Epithelial cell of prostate (primary cell): ENCODE measurements at regions not wholly inside any gene's neighbourhood (a gene's known extent, or its start where the extent isn't known, plus 50 kb on each side); places are given as distances from the start of the nearest gene placed in this dataset.
"Not testable (repeated sequence)": the region's sequence is repeated elsewhere in the genome, so short reads cannot be mapped to it uniquely, and the experiment has no call there.

Source experiments
- DNase-seq: peaks from one replicate; pipeline ENCODE4 v3.0.0-alpha.2; 2011; ENCODE audit warnings: low read depth, low spot score
- H3K27ac ChIP-seq: fragments of 450-650 bp; 2 replicates; pipeline ENCODE4 v1.5.1; 2017; ENCODE audit warnings: mild to moderate bottlenecking

DNA sequence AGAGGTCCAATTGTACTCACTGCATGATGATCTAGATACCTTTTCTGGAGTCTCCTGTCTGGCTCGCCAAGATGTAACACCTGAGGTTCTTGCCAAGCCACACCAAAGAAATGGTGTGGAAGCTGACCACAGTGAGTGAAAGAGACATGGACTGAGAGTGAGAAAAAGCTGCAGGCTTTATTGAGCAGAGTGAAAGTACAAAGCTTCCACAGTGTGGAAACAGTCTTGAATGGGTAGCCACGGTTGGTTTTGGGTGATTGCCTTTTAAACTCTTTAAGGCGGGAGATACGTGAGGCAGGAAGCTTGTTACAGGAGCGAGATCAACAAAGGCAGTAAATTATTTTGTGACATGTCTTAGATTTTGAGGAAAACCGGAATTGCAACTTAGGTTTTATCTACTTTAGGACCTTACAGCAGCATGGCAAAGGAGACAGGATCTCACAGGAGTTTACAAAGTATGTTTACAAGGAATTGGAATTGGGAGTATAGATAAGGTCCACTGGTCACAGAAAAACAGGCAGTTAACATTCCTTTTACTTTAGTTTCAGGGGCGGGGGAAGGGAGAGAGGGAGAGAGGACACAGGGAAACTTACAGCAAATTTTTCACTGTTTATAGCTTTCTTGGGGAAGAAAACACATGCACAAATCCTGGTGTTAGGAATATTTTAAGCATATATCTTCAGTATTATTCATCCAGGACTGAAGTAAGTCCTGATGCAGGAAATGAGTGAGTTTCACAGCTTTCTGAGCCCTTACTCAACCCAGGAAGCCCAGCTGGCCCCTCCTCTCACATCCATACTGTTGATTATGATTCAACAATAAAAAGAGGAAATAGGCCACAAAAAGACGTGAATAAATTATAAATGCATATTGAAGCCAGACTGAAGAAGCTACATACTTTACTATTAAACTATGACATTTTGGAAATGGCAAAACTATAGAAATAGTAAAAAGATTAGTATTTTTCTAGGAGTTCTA, 257.6 kb upstream of the MBL2 start:
- not testable (repeated sequence) for DNase-seq
- H3K27ac ChIP-seq, result peak overlapping the region; percentile 78

GRCh38 chr10:53029449-53029848, 256.9 kb upstream of the MBL2 start:
- DNase-seq, result no peak
- peak overlapping the region; percentile 78 for H3K27ac ChIP-seq

DNA sequence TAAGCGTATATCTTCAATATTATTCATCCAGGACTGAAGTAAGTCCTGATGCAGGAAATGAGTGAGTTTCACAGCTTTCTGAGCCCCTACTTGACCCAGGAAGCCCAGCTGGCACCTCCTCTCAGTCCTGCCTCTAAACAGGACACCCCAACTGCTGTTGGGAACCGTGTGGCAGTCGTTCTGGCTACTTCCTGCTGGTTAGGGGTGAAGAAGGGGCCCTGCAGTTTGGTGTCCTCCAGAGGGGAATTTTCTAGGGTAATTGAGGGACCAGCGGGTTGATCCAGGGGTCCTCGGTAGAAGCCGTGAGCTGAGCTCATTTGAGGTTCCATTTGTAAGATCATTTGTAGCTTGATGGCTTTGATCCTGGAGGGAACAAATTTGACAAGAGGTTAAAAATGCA, 253.2 kb upstream of the MBL2 start:
- not testable (repeated sequence) for H3K27ac ChIP-seq, DNase-seq

- DNase-seq, result no peak
- no peak overlapping the region for H3K27ac ChIP-seq
These were observed 252.7 kb upstream of the MBL2 start for GRCh38 chr10:53025172-53025711.

GRCh38 chr10:53023411-53023810, 250.8 kb upstream of the MBL2 start:
- no peak for DNase-seq

DNA sequence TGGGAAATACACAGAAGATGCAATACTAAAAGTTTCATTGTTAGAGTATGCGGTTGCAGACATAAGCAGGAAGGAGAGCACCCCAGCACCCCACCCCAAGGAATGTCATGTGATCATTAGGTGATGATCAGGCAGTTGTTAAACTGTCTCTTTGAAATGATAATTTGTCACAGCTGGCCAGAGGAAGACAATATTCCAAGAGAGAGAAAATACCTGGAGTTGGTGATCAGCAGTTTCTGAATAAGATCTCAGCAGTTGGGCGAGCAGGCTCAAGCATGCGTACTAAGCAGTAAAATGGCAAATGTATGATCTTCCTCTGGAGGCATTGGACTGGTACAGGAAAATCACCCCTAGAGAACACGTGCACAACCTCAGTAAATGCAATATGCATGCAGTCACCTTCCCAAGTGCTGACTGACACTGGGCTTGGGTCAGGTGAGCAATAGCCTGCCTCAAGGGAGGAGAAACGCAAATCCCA, 250.1 kb upstream of the MBL2 start:
- no peak for DNase-seq
- H3K27ac ChIP-seq, result no peak overlapping the region

More at GRCh38 chr10:53023411-53023810, 250.8 kb upstream of the MBL2 start:
- H3K27ac ChIP-seq, result no peak overlapping the region

GRCh38 chr10:53013201-53013810, 240.7 kb upstream of the MBL2 start:
- H3K27ac ChIP-seq, result no peak overlapping the region
- no peak for DNase-seq

DNA sequence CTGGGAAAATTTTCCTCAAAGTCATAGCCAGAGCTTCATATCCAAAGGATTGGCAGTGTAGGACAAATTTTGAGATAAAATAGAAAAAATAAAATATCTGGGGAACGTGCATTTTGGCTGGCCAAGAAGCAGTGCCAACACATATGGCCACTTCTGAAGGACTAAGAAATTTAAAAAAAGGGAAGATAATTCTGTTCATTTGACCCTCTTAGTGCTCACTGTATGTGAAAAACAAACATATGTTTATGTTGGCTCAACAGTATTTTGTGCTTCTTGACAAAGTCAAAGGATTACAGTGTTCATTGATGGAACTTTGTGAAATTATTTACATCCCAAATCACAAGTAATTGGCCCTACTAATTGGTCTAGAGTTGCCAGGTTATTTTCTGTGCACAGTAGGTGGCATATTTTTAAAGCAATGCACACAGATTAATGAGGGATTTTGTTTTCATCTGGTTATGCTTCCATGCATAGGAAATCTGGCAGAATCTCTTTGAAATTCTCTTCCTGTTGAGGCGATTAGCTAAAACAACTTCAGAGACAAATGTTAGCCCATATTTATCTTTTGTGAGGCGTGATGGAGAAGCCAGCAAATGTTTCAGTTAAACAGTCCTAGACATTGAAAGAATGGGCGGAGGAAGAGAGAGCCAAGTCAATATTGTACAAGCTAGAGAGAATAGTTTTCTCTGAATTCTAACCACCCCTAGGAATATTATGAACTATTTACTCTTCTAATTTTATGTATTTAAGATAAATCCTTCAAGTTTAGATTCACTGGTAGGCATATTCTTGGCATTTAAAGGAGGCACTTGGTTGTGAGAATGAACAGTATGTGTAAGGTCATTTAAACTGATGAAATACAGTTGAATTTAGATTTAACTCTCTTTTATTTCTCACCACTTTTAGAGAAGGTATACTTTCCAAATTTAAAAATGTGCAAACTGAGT, 237.7 kb upstream of the MBL2 start:
- no peak overlapping the region for H3K27ac ChIP-seq
- DNase-seq, result no peak

- H3K27ac ChIP-seq, result no peak overlapping the region
- DNase-seq, result no peak
These were observed 234.9 kb upstream of the MBL2 start for GRCh38 chr10:53007527-53007842.

GRCh38 chr10:53006663-53007526, 234.3 kb upstream of the MBL2 start:
- DNase-seq, result no peak
- H3K27ac ChIP-seq, result no peak overlapping the region

- no peak for DNase-seq
- H3K27ac ChIP-seq, result no peak overlapping the region
These were observed 233.2 kb upstream of the MBL2 start for GRCh38 chr10:53005612-53006345.

GRCh38 chr10:53003094-53003493, 230.5 kb upstream of the MBL2 start:
- no peak overlapping the region for H3K27ac ChIP-seq
- peak; percentile 44 for DNase-seq

DNA sequence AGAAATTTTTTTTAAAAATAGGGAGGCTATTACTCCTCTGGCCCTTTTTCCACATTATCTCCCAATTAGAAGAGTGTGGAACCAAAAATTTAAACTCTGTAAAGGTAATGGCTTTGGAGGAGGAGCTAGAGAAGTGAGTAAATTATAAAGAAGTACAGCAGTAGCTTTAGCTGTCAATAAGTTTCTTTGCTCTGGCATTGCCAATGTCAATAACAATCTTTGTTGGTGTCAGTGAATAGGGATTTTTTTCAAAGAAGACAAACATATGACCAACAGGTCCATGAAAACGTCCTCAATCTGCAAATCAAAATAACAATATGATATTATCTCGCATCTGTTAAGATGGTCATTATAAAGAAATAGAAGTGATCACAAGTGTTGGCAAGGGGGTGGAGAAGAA, 227.1 kb upstream of the MBL2 start:
- DNase-seq, result no peak
- no peak overlapping the region for H3K27ac ChIP-seq

- no peak for DNase-seq
- no peak overlapping the region for H3K27ac ChIP-seq
These were observed 226.7 kb upstream of the MBL2 start for GRCh38 chr10:52999258-52999657.

- no peak for DNase-seq
- H3K27ac ChIP-seq, result no peak overlapping the region
These were observed 224.4 kb upstream of the MBL2 start for GRCh38 chr10:52997007-52997406.

GRCh38 chr10:52994370-52994769, 221.8 kb upstream of the MBL2 start:
- H3K27ac ChIP-seq, result no peak overlapping the region
- DNase-seq, result no peak

- H3K27ac ChIP-seq, result no peak overlapping the region
- DNase-seq, result no peak
These were observed 220.5 kb upstream of the MBL2 start for GRCh38 chr10:52993109-52993508.

GRCh38 chr10:52992567-52992966, 220.0 kb upstream of the MBL2 start:
- no peak for DNase-seq

DNA sequence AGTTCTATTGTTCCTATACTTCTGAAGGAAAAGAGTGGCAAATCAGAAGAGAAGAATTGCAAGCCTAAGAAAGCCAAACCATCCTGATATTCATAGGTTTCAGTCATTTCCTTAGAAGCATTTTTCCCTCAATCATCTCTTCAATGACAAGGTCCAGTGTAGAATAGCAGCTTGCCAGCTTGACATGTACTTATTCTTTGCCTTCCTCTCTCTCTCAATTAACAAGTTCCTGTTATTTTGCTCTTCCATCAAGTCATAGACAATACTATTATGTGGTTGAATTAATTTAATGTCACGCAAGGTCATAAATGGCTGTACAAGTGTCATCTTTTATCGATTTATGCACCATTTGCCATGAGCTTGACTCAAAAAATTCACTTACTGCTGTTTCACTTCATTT, 216.3 kb upstream of the MBL2 start:
- DNase-seq, result no peak
- no peak overlapping the region for H3K27ac ChIP-seq

More at GRCh38 chr10:52992567-52992966, 220.0 kb upstream of the MBL2 start:
- H3K27ac ChIP-seq, result no peak overlapping the region
